ENCODE measurements at regions not wholly inside any gene's neighbourhood (a gene's known extent, or its start where the extent isn't known, plus 50 kb on each side); places are given as distances from the start of the nearest gene placed in this dataset.
"Not testable (repeated sequence)": the region's sequence is repeated elsewhere in the genome, so short reads cannot be mapped to it uniquely, and the experiment has no call there.

DNA sequence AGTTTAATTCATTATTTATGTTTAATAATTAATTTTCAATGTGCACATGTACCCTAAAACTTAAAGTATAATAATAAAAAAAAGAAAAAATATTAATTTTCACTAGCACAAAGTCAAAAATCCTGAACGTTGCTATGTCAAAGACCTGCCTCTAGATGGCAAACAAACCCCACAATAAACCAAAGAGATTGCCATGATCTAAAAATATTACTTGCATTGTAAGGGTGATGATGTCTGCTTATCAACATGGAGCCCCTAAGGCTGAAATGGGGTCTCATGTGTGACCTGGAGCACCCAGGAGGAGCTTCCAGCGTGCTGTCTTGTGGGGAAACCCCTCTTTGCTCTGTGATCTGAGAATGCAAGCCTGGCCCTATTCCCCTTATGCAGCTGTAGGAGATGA lies 1259.3 kb downstream of the RPIA start:
- H3K27me3 ChIP-seq (ENCODE audit: control insufficient read depth, insufficient read depth, low read length); H3K4me1 ChIP-seq (ENCODE audit: control insufficient read depth, insufficient read depth, low read length); H3K36me3 ChIP-seq (ENCODE audit: control insufficient read depth, insufficient read depth, low read length); H3K4me3 ChIP-seq (ENCODE audit: low read depth, low read length); H3K9ac ChIP-seq (ENCODE audit: low read depth, low read length); H3K9me3 ChIP-seq (ENCODE audit: control insufficient read depth, insufficient read depth, low read length): not testable (repeated sequence)

DNA sequence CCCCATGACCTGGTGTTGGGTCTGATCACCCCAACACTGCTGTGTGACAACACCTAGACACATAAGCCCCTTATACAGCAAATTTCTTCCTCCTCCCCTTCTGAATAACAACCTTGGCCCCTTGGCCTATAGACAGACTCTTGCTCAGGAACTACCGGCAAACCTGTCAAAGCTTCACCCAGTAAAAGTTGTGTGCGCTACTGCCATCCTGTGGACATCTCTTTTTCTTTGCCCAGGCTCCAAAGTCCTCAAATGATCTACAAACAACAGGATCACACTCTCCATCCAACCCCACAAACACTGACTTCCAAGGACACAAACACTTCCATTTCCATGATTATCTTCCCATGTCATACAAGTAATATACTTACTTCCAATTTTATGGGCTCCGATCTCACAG lies 1265.8 kb downstream of the RPIA start:
- not testable (repeated sequence) for H3K27me3 ChIP-seq (ENCODE audit: control insufficient read depth, insufficient read depth, low read length); H3K9me3 ChIP-seq (ENCODE audit: control insufficient read depth, insufficient read depth, low read length); H3K9ac ChIP-seq (ENCODE audit: low read depth, low read length); H3K4me3 ChIP-seq (ENCODE audit: low read depth, low read length); H3K4me1 ChIP-seq (ENCODE audit: control insufficient read depth, insufficient read depth, low read length); H3K36me3 ChIP-seq (ENCODE audit: control insufficient read depth, insufficient read depth, low read length)

DNA sequence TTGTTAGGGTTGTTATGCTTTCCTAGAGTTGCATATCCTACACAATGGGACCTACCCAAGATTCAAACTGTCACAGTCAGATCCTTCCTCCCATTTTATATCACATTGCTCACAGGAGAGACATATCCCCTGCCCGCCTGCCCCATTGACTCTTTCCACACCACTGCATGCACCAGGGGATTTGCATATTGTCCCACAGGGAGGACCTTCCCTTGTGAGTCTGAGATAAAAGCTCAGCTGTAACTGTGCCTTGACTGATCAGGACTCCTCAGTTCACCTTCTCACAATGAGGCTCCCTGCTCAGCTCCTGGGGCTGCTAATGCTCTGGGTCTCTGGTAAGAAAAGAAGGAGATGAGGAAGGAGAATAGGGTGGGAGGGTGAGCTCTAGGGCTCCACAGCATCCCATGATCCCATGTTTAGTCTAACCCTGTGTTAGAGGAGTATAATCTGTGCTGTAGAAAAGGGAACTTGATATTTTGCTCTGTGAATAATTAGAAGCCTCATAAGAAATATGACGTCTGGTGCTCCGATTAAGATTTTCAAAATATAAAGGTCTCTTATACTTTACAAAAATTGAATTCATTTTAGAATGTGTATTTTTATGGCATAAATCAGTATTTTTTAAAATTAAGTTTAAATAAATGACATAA lies 1268.4 kb downstream of the RPIA start:
- H3K4me3 ChIP-seq (ENCODE audit: low read depth, low read length): not testable (repeated sequence)

DNA sequence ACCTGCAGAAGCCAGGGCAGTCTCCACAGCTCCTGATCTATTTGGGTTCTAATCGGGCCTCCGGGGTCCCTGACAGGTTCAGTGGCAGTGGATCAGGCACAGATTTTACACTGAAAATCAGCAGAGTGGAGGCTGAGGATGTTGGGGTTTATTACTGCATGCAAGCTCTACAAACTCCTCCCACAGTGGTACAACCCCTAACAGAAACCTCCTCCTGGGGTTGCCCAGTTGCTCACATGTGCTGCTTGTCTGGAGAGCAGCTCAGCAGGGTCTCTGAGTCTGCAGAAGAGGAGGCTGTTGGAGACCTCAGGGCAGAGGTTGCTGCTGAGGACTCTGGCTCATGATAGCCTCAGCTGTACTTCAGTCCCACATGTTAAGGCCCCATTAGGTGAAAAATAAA lies 1269.1 kb downstream of the RPIA start:
- not testable (repeated sequence) for H3K4me1 ChIP-seq (ENCODE audit: control insufficient read depth, insufficient read depth, low read length); H3K36me3 ChIP-seq (ENCODE audit: control insufficient read depth, insufficient read depth, low read length); H3K4me3 ChIP-seq (ENCODE audit: low read depth, low read length); H3K9ac ChIP-seq (ENCODE audit: low read depth, low read length); H3K9me3 ChIP-seq (ENCODE audit: control insufficient read depth, insufficient read depth, low read length); H3K27me3 ChIP-seq (ENCODE audit: control insufficient read depth, insufficient read depth, low read length)

More for the DNA sequence above, 1268.4 kb downstream of the RPIA start:
- H3K27me3 ChIP-seq (ENCODE audit: control insufficient read depth, insufficient read depth, low read length); H3K9me3 ChIP-seq (ENCODE audit: control insufficient read depth, insufficient read depth, low read length); H3K36me3 ChIP-seq (ENCODE audit: control insufficient read depth, insufficient read depth, low read length); H3K4me1 ChIP-seq (ENCODE audit: control insufficient read depth, insufficient read depth, low read length); H3K9ac ChIP-seq (ENCODE audit: low read depth, low read length): not testable (repeated sequence)

DNA sequence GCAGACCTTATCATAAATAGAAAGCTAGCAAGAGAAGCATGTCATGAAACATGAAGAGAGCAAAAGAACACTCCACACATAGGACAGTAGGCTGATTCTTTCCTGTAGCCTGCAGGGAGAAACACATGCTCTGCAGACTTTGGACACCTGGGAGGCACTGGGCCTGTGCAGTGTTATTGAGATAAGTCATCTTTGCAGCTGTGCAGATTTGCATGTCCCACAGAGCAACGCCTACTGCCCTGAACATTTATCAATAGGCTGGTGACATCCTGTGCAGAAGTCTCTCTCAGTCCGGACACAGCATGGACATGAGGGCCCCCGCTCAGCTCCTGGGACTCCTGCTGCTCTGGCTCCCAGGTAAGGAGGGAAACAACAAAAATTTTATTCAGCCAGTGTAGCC lies 1277.1 kb downstream of the RPIA start:
- H3K36me3 ChIP-seq (ENCODE audit: control insufficient read depth, insufficient read depth, low read length); H3K27me3 ChIP-seq (ENCODE audit: control insufficient read depth, insufficient read depth, low read length); H3K4me3 ChIP-seq (ENCODE audit: low read depth, low read length); H3K9me3 ChIP-seq (ENCODE audit: control insufficient read depth, insufficient read depth, low read length); H3K9ac ChIP-seq (ENCODE audit: low read depth, low read length); H3K4me1 ChIP-seq (ENCODE audit: control insufficient read depth, insufficient read depth, low read length): not testable (repeated sequence)

DNA sequence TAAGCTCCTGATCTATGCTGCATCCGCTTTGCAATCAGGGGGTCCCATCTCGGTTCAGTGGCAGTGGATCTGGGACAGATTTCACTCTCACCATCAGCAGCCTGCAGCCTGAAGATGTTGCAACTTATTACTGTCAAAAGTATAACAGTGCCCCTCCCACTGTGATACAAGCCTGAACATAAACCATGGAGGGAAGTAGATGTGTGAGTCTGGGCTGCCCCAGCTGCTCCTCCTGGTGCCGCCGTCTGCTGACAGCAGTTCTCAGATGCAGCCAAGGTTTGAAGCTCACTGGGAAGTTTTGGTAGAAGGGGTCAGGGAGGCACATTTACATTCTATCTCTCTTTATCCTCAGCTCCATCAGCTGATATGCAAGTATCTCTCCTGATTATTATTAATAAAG lies 1277.7 kb downstream of the RPIA start:
- not testable (repeated sequence) for H3K4me3 ChIP-seq (ENCODE audit: low read depth, low read length); H3K9me3 ChIP-seq (ENCODE audit: control insufficient read depth, insufficient read depth, low read length); H3K4me1 ChIP-seq (ENCODE audit: control insufficient read depth, insufficient read depth, low read length); H3K36me3 ChIP-seq (ENCODE audit: control insufficient read depth, insufficient read depth, low read length); H3K9ac ChIP-seq (ENCODE audit: low read depth, low read length); H3K27me3 ChIP-seq (ENCODE audit: control insufficient read depth, insufficient read depth, low read length)

DNA sequence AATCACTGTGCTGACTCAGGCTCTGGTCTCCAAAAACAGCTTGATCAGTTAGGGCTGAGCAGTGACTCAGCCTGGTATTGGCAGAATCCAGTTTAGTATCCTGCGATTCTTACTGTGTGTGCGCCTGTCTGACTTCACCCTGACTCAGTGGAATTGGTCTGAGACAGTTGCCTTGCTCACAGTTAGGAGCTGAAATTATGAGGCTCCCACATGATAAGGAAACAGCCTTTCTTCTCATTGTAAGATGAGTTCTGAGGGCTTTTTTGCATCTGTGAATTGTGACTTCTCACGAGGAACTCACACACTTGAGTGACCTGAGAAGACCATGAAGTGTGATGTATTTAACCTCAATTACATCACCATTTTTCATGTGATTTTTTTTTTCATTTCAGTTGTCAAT lies 1282.4 kb downstream of the RPIA start:
- H3K9me3 ChIP-seq (ENCODE audit: control insufficient read depth, insufficient read depth, low read length); H3K4me3 ChIP-seq (ENCODE audit: low read depth, low read length); H3K36me3 ChIP-seq (ENCODE audit: control insufficient read depth, insufficient read depth, low read length): not testable (repeated sequence)

DNA sequence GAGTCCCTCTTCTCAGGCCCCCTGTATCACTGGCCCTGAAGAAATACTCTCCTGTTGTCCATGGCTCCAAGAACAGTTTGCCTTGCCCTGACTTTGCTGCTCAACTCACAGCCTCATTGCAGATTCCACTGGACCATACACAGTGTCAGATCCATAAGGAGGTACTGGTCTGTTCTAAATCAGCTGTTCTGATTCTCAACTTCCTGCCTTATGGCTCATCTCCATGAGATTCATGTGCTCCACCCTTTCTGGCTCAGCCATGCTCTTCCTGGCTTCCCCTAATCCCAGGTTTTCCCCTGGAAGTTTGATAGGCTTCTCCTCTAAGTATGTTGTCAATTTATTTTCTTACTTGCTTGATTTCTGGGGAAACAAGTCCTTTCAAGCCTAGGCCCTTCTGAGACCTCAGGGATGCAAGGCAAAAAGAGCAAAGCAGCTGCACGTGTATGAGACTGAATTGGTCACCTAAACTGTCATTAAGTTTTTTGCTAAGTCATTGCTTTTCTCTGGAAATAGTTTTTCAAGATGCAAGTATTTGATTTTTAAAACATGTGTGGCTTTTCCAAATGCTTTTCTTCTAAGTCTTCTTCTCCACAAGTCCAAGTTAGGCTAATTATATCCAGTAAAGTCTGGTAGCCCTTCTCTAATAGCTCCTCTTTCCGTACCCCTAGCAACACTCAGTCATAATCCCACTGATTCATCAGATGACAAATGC lies 1288.5 kb downstream of the RPIA start:
- not testable (repeated sequence) for H3K9me3 ChIP-seq (ENCODE audit: control insufficient read depth, insufficient read depth, low read length); H3K4me1 ChIP-seq (ENCODE audit: control insufficient read depth, insufficient read depth, low read length); H3K4me3 ChIP-seq (ENCODE audit: low read depth, low read length); H3K27me3 ChIP-seq (ENCODE audit: control insufficient read depth, insufficient read depth, low read length); H3K36me3 ChIP-seq (ENCODE audit: control insufficient read depth, insufficient read depth, low read length); H3K9ac ChIP-seq (ENCODE audit: low read depth, low read length)

More for the DNA sequence above, 1282.4 kb downstream of the RPIA start:
- not testable (repeated sequence) for H3K27me3 ChIP-seq (ENCODE audit: control insufficient read depth, insufficient read depth, low read length); H3K4me1 ChIP-seq (ENCODE audit: control insufficient read depth, insufficient read depth, low read length); H3K9ac ChIP-seq (ENCODE audit: low read depth, low read length)

DNA sequence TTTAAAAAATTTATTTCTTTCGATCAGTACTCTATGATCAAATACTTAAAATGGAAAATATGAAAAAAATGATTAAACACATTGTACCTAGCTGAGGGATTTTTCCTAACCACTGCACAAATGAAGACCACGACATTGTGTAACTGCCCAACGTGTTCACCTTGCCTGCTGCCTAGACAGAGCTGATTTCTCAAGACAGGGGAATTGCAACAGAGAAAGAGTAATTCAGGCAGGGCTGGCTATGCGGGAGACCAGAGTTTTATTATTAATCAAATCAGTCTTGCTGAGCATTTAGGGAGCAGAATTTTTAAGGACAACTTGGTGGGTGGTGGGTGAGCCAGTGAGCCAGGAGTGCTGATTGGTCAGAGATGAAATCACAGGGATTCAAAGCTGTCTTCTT lies 1290.8 kb downstream of the RPIA start:
- H3K36me3 ChIP-seq (ENCODE audit: control insufficient read depth, insufficient read depth, low read length); H3K4me1 ChIP-seq (ENCODE audit: control insufficient read depth, insufficient read depth, low read length); H3K9ac ChIP-seq (ENCODE audit: low read depth, low read length); H3K27me3 ChIP-seq (ENCODE audit: control insufficient read depth, insufficient read depth, low read length); H3K9me3 ChIP-seq (ENCODE audit: control insufficient read depth, insufficient read depth, low read length); H3K4me3 ChIP-seq (ENCODE audit: low read depth, low read length): not testable (repeated sequence)

DNA sequence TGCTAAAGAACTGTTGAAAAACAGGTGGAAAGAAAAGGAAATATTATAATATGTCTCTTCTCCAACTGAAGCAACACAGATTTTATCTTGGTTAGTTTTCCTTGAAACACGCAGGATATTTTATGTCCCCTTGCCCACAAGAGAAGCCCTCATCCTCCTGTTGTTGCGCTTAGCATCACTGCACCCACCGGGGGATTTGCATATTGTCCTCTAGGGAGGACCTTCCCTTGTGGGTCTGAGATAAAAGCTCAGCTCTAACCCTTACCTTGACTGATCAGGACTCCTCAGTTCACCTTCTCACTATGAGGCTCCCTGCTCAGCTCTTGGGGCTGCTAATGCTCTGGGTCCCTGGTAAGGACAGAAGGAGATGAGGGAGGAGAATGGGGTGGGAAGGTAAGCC lies 1294.2 kb downstream of the RPIA start:
- not testable (repeated sequence) for H3K9me3 ChIP-seq (ENCODE audit: control insufficient read depth, insufficient read depth, low read length); H3K4me1 ChIP-seq (ENCODE audit: control insufficient read depth, insufficient read depth, low read length); H3K4me3 ChIP-seq (ENCODE audit: low read depth, low read length); H3K36me3 ChIP-seq (ENCODE audit: control insufficient read depth, insufficient read depth, low read length); H3K27me3 ChIP-seq (ENCODE audit: control insufficient read depth, insufficient read depth, low read length); H3K9ac ChIP-seq (ENCODE audit: low read depth, low read length)

DNA sequence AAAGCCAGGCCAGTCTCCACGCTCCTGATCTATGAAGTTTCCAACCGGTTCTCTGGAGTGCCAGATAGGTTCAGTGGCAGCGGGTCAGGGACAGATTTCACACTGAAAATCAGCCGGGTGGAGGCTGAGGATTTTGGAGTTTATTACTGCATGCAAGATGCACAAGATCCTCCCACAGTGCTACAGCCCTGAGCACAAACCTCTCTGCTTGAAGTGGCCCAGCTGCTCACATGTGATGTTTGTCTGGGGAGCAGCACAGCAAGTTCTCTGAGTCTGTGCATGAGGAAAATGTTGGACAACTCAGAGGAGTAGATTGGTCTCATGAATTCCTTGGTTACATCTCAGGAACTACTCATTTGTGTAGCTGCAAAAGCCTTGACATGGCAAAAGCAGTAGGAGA lies 1295.1 kb downstream of the RPIA start:
- not testable (repeated sequence) for H3K27me3 ChIP-seq (ENCODE audit: control insufficient read depth, insufficient read depth, low read length); H3K4me1 ChIP-seq (ENCODE audit: control insufficient read depth, insufficient read depth, low read length); H3K4me3 ChIP-seq (ENCODE audit: low read depth, low read length); H3K9me3 ChIP-seq (ENCODE audit: control insufficient read depth, insufficient read depth, low read length); H3K36me3 ChIP-seq (ENCODE audit: control insufficient read depth, insufficient read depth, low read length); H3K9ac ChIP-seq (ENCODE audit: low read depth, low read length)

DNA sequence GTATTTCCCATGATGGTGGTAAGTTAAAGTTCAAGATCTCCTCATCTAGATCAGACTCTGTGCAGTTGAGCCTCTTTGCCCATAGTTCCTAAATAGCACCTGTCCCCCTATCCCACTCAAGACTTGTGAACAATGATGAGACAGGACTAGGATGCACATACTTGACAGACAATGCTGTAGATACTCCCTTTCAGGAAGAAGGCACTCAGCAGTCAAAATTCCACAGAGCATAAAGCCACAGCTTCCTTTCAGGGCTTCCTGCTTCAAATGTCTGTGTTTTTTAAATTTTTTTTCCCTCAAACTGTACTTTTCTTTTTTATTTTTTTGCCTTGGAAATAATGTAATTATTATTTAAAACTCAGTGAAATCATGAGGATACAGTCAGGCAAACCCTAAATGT lies 1305.3 kb downstream of the RPIA start:
- H3K9me3 ChIP-seq (ENCODE audit: control insufficient read depth, insufficient read depth, low read length); H3K27me3 ChIP-seq (ENCODE audit: control insufficient read depth, insufficient read depth, low read length); H3K4me1 ChIP-seq (ENCODE audit: control insufficient read depth, insufficient read depth, low read length); H3K9ac ChIP-seq (ENCODE audit: low read depth, low read length); H3K4me3 ChIP-seq (ENCODE audit: low read depth, low read length); H3K36me3 ChIP-seq (ENCODE audit: control insufficient read depth, insufficient read depth, low read length): not testable (repeated sequence)

Measured in iPS-15b (cell line).